Activated CD8-positive, alpha-beta memory T cell treated with anti-CD3 and anti-CD28 coated beads, Interleukin-2, amount 10 ng/mL, durations not matched to agents 7 days and 5 days (primary cell): ENCODE measurements at regions not wholly inside any gene's neighbourhood (a gene's known extent, or its start where the extent isn't known, plus 50 kb on each side); places are given as distances from the start of the nearest gene placed in this dataset.

ENCODE experiments used
- ATAC-seq: fragments of 150-1000 bp; cut with Tn5 transposase; one replicate; pipeline ENCODE4 v1.10.0; 2021; ENCODE audit warnings: moderate library complexity
- CTCF ChIA-PET: fragments of 350-600 bp; sonication (Branson Sonifier 250); formaldehyde crosslinking; loops from one replicate; lab custom pipeline; 2021; ENCODE audit warnings: antibody characterized with exemption; lab: Charles Lee
- DNase-seq: peaks from one replicate; pipeline ENCODE4 v3.0.0-alpha.2; 2020
- H3K27ac Mint-ChIP-seq: one replicate; pipeline ENCODE4 v1.8.0; 2021; ENCODE audit warnings: mild to moderate bottlenecking, mixed read lengths
- H3K27me3 Mint-ChIP-seq: one replicate; pipeline ENCODE4 v1.8.0; 2021; ENCODE audit warnings: mixed read lengths
- H3K36me3 Mint-ChIP-seq: one replicate; pipeline ENCODE4 v1.8.0; 2021; ENCODE audit warnings: mild to moderate bottlenecking, mixed read lengths
- H3K4me1 Mint-ChIP-seq: one replicate; pipeline ENCODE4 v1.8.0; 2021; ENCODE audit warnings: mixed read lengths
- H3K4me3 Mint-ChIP-seq: one replicate; pipeline ENCODE4 v1.8.0; 2021; ENCODE audit warnings: mild to moderate bottlenecking, moderate library complexity, mixed read lengths
- H3K9me3 Mint-ChIP-seq: one replicate; pipeline ENCODE4 v1.8.0; 2022; ENCODE audit warnings: low read depth, mixed read lengths

DNA sequence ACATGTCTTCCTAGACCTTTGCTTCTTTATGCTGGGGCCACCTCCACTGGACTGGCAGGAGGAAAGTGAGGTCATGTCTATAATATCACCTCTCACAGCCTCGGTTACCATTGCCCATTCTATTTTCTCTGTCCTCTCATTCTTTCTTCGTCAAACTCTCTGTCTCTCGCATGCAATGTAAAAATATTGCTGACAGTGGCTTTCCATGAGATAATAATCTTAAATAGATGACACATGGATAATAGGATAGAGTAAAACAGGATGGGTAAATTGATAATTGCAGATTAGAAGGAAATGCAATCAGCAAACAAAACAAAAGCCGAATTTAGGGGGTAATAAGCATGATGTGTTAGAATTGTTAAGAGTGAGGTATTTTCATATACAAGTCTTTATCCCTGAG, 215.7 kb upstream of the PARD3B start:
- peaks cover 8% of the 10 kb centered on the region for H3K27me3 Mint-ChIP-seq
- H3K27ac Mint-ChIP-seq = no peak overlapping the region
- no peaks in the 10 kb centered on the region for H3K36me3 Mint-ChIP-seq
- no peaks in the 10 kb centered on the region for H3K9me3 Mint-ChIP-seq
- no peak for DNase-seq
- H3K4me3 Mint-ChIP-seq = no peak overlapping the region
- H3K4me1 Mint-ChIP-seq = peaks cover 2% of the 10 kb centered on the region
- CTCF ChIA-PET = no interaction called here
- no peak for ATAC-seq

DNA sequence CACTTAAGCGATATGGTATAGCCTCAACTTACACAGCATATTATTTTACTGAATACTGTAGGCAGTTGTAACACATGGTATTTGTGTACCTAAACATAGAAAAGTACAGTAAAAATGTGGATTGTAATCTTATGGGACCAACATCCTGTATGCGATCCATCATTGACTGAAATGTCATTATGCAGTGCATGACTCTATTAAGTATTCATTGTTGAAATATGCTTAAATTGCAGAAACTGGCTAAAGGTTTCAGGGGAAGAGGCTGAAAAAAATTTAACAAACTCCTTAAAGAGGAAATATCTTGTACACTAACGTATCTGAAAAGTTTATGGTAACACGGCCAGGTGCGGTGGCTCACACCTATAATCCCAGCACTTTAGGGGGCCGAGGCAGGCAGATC, 214.1 kb upstream of the PARD3B start:
- H3K36me3 Mint-ChIP-seq = no peaks in the 10 kb centered on the region
- no peaks in the 10 kb centered on the region for H3K4me1 Mint-ChIP-seq
- no peak overlapping the region for H3K4me3 Mint-ChIP-seq
- no peak for ATAC-seq
- H3K9me3 Mint-ChIP-seq = no peaks in the 10 kb centered on the region
- no peak for DNase-seq
- CTCF ChIA-PET = no interaction called here
- H3K27ac Mint-ChIP-seq = no peak overlapping the region
- peaks cover 4% of the 10 kb centered on the region for H3K27me3 Mint-ChIP-seq

DNA sequence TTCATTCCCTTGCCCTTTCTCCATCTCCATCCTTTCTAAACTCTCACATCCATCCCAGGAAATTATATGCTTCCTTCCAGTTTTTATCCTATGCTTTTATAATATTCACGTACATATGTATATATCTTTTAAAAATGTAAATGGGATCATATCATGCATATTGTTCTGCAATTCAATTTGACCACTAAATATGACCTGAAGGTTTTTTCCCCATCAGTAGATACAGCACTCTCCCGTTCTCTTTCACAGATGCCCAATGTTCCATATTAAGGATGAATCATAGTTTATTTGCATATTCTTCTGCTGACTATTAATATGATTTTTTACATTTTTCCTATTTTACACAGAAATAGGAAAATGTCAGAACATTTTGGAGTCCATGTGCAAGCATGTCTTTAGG, 213.3 kb upstream of the PARD3B start:
- CTCF ChIA-PET = no interaction called here
- Mint-ChIP-seq H3K4me1 (no peaks in the 10 kb centered on the region), H3K27me3 (peaks cover 5% of the 10 kb centered on the region), H3K27ac (no peak overlapping the region), H3K36me3 (no peaks in the 10 kb centered on the region), H3K4me3 (no peak overlapping the region), H3K9me3 (no peaks in the 10 kb centered on the region)
- DNase-seq (no peak), ATAC-seq (no peak)

DNA sequence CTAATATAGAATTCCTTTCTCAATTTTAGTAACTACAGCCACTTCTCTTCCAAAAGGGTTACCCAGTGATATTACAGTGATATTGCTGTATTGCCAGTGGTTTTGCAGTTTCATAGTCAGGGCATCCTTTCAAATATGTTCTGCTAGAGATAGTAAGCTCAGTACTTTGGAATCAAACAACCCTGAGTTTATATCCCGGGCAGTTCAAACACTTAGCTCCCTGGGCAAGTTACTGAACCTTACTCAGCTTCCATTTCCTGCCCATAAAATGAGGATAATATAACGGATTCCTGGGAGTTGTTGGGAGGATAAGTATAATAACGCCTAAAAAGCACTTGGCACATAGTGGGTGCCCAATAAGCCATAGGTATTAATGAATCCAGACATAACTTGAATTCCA, 212.6 kb upstream of the PARD3B start:
- DNase-seq (no peak), ATAC-seq (no peak)
- CTCF ChIA-PET = interaction anchor here (0.6 kb wide), 1 partner anchor 1275 kb away, joined by 3 read pairs; no protein-coding TSS in a partner anchor
- H3K9me3 Mint-ChIP-seq = no peaks in the 10 kb centered on the region
- H3K27me3 Mint-ChIP-seq = peaks cover 12% of the 10 kb centered on the region
- no peak overlapping the region for H3K4me3 Mint-ChIP-seq
- no peak overlapping the region for H3K27ac Mint-ChIP-seq
- H3K36me3 Mint-ChIP-seq = no peaks in the 10 kb centered on the region
- H3K4me1 Mint-ChIP-seq = no peaks in the 10 kb centered on the region

DNA sequence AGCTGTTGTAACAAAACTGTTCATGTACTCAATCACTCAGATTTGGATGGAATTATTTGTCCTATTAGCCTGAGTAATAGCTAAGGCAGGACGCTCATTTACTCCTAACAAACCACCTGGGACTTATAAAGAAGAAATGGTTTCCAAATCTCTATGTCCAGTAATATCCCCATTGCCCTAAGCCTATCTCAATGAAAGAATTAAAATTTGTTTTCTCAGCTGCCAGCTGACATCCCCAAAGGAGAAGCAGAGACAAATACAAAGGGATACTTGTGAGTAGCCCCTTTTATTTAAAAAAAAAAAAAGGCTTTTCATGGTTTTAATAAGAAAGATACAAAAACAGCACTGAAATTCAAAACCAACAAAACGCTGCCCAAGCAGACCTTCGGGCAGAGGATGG, 211.4 kb upstream of the PARD3B start:
- Mint-ChIP-seq H3K36me3 (no peaks in the 10 kb centered on the region), H3K9me3 (no peaks in the 10 kb centered on the region), H3K27ac (no peak overlapping the region), H3K4me1 (no peaks in the 10 kb centered on the region), H3K4me3 (no peak overlapping the region), H3K27me3 (peaks cover 19% of the 10 kb centered on the region)
- DNase-seq (no peak), ATAC-seq (no peak)
- CTCF ChIA-PET = no interaction called here

DNA sequence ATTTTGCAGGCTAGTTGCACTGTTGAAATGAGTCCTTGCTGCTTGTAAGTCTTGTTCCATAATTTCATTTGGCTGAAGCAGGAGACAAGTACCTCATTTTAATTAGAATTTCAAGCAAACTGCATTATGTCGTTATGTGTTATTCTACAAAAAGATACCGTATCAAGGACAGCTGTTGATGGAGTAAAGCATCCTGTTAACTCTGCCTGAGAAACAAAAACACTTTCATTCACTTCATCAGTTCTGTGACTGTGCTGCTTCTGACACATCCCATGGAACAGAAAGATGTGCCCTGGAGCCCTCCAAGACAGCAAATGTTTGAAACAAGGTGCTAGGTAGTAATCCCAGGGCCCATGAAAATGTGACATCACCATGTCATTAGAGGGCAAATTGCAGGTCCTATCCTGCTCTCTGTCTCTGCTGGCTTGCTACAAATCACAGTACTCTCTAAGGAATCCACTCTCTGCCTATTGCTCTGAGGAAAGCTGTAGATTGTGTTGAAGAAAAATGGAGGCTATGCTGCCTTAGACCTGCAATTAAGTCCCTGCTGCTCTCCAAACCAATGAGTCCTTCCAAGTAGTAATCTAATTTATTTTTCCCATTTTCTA, 209.7 kb upstream of the PARD3B start:
- Mint-ChIP-seq H3K4me1 (no peaks in the 10 kb centered on the region), H3K9me3 (no peaks in the 10 kb centered on the region), H3K4me3 (no peak overlapping the region), H3K36me3 (no peaks in the 10 kb centered on the region), H3K27me3 (peaks cover 21% of the 10 kb centered on the region), H3K27ac (no peak overlapping the region)
- CTCF ChIA-PET = interaction anchor here (1.5 kb wide), 1 partner anchor 12 kb away, joined by 3 read pairs; no protein-coding TSS in a partner anchor
- ATAC-seq (no peak), DNase-seq (no peak)

DNA sequence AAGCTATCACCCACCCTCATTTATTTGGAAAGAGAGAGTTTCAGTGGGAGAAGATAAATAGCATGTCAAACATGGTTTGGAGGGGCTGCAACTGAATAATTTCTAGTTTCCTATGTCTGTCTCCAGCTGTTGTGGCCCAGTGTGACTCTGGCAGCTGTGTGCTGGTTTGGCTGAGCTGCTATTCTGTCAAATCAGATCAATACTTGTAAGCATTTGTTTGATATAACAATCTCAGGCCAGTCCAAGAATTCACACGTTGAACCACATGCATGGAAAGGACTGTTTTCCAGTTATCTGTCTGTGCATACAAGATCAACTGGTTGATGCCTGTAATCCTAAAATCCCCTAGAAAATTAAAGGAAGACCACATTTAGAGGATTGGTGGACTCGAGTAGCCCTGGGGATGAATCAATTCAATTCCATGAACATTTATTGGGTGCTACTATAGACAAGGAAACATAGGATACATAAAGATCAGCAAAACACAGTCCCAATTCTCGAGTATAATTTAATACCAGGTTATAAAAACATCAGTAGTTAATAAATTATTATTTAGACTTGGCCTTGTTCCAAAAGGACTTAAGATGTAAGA, 209.0 kb upstream of the PARD3B start:
- DNase-seq = no peak
- CTCF ChIA-PET = no interaction called here
- H3K36me3 Mint-ChIP-seq = no peaks in the 10 kb centered on the region
- H3K4me3 Mint-ChIP-seq = no peak overlapping the region
- H3K4me1 Mint-ChIP-seq = no peaks in the 10 kb centered on the region
- no peak for ATAC-seq
- no peaks in the 10 kb centered on the region for H3K9me3 Mint-ChIP-seq
- peaks cover 21% of the 10 kb centered on the region for H3K27me3 Mint-ChIP-seq
- H3K27ac Mint-ChIP-seq = no peak overlapping the region

DNA sequence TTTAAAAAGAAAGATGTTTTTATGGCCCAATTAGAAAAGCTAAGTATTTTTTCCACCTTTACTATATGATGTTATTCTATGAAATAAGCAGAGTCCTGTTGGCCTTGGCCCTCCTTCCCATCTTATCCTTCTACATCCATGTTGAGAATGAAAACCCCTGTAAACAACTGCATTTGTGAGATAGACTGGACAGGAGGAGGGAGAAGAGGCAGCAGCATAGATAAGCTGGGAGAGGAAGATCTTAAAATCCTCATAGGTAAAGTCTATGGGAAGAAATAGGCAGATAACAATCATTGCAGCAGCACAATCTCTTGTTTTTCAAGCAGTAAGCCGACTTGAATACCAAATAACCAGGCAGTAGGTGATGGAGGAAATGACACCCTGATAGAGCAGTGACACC, 207.6 kb upstream of the PARD3B start:
- Mint-ChIP-seq H3K36me3 (no peaks in the 10 kb centered on the region), H3K27ac (no peak overlapping the region), H3K4me1 (no peaks in the 10 kb centered on the region), H3K9me3 (no peaks in the 10 kb centered on the region), H3K4me3 (no peak overlapping the region), H3K27me3 (peaks cover 21% of the 10 kb centered on the region)
- CTCF ChIA-PET = no interaction called here
- DNase-seq (no peak), ATAC-seq (no peak)

DNA sequence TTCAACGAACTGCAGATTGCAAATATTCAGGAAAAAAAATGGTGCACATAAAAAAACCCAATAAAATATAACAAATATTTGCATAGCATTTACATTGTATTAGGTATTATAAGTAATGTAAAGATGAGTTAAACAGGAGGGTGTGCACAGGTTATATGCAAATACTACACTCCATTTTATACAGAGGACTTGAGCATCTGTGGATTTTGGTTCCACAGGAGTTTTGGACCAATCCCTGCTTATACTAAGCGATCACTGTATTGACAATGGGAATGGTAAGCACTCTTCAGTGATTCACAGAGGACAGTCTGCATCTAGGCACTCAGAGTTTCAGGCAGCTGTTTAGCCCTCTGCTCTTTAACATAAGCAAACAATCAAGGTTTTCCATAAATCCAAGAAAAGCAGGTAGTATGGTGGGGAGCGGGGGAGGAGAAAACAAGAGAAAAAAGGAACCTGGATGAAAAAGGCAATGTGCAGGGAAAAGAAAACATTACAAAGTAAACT, 206.0 kb upstream of the PARD3B start:
- H3K4me1 Mint-ChIP-seq = no peaks in the 10 kb centered on the region
- no peak overlapping the region for H3K4me3 Mint-ChIP-seq
- no peak for DNase-seq
- no peaks in the 10 kb centered on the region for H3K9me3 Mint-ChIP-seq
- H3K27ac Mint-ChIP-seq = no peak overlapping the region
- H3K36me3 Mint-ChIP-seq = no peaks in the 10 kb centered on the region
- CTCF ChIA-PET = no interaction called here
- peaks cover 21% of the 10 kb centered on the region for H3K27me3 Mint-ChIP-seq
- no peak for ATAC-seq

DNA sequence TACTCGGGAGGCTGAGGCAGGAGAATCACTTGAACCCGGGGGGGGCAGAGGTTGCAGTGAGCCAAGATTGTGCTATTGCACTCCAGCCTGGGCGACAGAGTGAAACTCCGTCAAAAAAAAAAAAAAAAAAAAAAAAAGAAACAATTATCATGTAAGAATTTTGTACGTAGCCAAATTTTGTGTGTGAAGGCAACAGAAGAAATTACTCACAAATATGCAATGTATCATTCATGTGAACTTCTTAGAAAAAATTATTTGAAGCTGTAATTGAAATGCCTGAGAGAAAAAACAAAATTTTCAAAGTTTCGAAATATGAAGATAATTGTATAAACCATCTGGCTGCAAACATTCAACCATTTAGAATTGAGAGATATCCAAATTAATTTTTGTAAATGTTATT, 204.8 kb upstream of the PARD3B start:
- no peaks in the 10 kb centered on the region for H3K4me1 Mint-ChIP-seq
- CTCF ChIA-PET = interaction anchor here (0.6 kb wide), 1 partner anchor 416 kb away, joined by 5 read pairs; no protein-coding TSS in a partner anchor
- no peak for ATAC-seq

DNA sequence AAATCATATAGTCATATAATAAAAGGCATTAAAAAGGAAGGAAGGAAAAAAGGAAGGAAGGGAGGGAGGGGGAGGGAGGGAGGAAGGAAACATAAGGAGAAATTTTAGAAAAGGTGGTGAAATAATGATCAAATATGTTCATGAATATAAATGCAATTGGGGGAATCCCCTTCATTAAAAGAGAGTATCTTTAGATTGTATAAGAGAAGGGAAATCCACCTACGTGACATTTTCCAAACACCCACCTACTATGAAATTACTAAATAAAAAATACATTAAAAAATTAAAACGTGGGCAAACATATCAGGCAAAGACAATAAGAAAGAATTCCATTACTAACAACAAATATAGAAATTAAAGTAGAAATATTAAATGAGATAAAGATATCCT, 203.4 kb upstream of the PARD3B start:
- ATAC-seq (no peak), DNase-seq (no peak)
- no peak overlapping the region for H3K27ac Mint-ChIP-seq
- H3K9me3 Mint-ChIP-seq = no peaks in the 10 kb centered on the region
- CTCF ChIA-PET = no interaction called here
- H3K27me3 Mint-ChIP-seq = peaks cover 23% of the 10 kb centered on the region
- no peaks in the 10 kb centered on the region for H3K36me3 Mint-ChIP-seq
- no peak overlapping the region for H3K4me3 Mint-ChIP-seq
- H3K4me1 Mint-ChIP-seq = no peaks in the 10 kb centered on the region

More for the DNA sequence above, 204.8 kb upstream of the PARD3B start:
- peaks cover 27% of the 10 kb centered on the region for H3K27me3 Mint-ChIP-seq
- H3K9me3 Mint-ChIP-seq = no peaks in the 10 kb centered on the region
- H3K4me3 Mint-ChIP-seq = no peak overlapping the region
- no peak overlapping the region for H3K27ac Mint-ChIP-seq
- H3K36me3 Mint-ChIP-seq = no peaks in the 10 kb centered on the region
- no peak for DNase-seq

DNA sequence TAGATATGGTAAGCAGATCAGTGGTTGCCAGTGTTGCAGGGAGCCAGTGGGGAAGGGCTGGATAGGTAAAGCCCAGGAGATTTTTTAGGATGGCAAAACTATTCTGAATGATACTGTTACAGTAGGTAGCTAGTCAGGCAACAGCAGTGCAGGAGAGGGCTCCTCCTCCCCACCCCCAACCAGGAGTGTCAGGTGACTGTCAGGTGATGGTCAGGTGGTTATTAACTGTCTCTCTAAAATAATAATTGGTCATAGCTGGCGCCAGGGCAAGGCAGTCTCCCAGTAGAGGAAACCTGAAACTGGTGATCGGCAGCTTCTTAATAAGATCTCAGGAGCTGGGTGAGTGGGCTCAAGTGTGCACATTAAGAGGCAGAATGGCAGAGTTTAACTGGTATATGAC, 201.6 kb upstream of the PARD3B start:
- H3K4me3 Mint-ChIP-seq = no peak overlapping the region
- DNase-seq = no peak
- no peak for ATAC-seq
- no peaks in the 10 kb centered on the region for H3K4me1 Mint-ChIP-seq
- no peak overlapping the region for H3K27ac Mint-ChIP-seq
- H3K27me3 Mint-ChIP-seq = peaks cover 8% of the 10 kb centered on the region
- CTCF ChIA-PET = no interaction called here
- no peaks in the 10 kb centered on the region for H3K9me3 Mint-ChIP-seq
- H3K36me3 Mint-ChIP-seq = no peaks in the 10 kb centered on the region

DNA sequence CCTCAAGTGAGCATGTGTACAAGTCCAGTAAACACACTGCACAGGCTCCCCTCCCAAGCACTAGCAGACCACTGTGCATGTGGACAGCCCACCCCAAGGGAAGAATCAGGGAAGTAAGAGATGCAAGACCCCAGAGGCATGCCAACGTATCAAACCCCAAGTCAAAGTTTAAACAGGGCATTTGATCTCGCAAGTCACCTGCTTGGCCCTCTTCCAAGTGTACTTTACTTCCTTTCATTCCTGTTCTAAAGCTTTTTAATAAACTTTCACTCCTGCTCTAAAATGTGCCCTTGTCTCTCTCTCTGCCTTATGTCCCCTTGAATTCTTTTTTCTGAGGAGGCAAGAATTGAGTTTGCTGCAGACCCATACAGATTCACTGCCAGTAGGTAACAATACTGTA, 201.2 kb upstream of the PARD3B start:
- CTCF ChIA-PET = no interaction called here
- no peak for DNase-seq
- H3K27me3 Mint-ChIP-seq = peaks cover 8% of the 10 kb centered on the region
- H3K27ac Mint-ChIP-seq = no peak overlapping the region
- H3K36me3 Mint-ChIP-seq = no peaks in the 10 kb centered on the region
- no peaks in the 10 kb centered on the region for H3K9me3 Mint-ChIP-seq
- H3K4me3 Mint-ChIP-seq = no peak overlapping the region
- no peaks in the 10 kb centered on the region for H3K4me1 Mint-ChIP-seq
- no peak for ATAC-seq

DNA sequence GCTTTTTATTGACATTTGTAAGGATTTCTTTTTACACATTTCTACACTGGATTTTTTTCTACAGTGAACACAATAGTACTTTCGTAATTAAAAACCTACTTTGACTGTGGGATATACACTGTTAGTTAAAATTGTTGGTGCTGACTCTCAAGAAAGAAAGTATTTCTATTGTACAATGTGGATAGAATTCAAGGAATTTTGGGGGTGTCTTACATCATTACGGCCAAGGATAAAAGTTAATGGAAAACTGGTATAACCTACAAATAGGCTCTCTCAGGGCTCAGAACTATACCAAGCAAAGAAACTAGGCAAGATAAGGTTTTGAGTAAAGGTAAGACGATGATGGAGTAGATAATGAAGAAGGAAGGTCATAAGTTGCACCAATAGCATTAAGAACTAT, 198.4 kb upstream of the PARD3B start:
- no peaks in the 10 kb centered on the region for H3K4me1 Mint-ChIP-seq
- H3K36me3 Mint-ChIP-seq = no peaks in the 10 kb centered on the region
- DNase-seq (no peak), ATAC-seq (no peak)
- CTCF ChIA-PET = no interaction called here
- H3K27ac Mint-ChIP-seq = no peak overlapping the region
- no peak overlapping the region for H3K4me3 Mint-ChIP-seq
- H3K27me3 Mint-ChIP-seq = peaks cover 5% of the 10 kb centered on the region
- no peaks in the 10 kb centered on the region for H3K9me3 Mint-ChIP-seq
